ENCODE measurements at regions not wholly inside any gene's neighbourhood (a gene's known extent, or its start where the extent isn't known, plus 50 kb on each side); places are given as distances from the start of the nearest gene placed in this dataset.

DNA sequence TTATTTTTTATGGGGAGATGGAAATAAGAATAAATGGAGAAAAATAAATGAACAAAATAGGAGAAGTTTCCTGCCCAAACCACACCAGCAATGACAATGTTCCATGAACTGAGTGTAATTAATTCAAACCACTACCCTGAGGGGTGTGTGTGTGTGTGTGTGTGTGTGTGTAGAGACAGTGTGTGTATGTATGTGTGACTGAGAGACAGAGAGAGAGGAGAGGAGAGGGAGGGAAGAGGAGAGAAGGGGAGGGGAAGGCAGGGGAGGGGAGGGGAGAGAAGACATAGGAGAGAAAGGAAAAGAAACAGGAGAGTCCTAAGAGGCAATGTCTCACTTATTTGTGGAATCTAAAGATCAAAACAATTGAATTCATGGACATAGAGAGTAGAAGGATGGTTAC, 65.0 kb upstream of the POU2AF1 start:
- DNase-seq: no peak

DNA sequence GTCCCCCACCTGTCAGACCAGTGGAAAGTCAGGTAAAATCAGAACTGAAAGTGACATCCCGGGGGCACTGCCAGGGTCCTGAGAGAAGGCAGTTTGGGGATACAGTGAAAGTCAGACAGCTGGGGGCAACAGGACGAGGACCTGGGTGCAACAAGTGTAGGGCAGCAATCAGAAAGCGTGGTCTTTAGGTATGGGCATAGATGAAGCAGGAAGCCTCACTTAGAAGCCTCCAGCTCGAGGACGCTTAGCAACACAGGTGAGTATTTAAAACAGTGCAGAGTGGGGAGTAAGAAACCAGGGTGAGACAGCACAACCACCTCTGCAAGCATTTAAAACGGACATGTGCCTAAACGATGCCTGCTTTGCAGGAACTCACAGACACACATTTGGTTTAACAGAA, 64.6 kb upstream of the POU2AF1 start:
- peak; percentile 79 for DNase-seq

DNA sequence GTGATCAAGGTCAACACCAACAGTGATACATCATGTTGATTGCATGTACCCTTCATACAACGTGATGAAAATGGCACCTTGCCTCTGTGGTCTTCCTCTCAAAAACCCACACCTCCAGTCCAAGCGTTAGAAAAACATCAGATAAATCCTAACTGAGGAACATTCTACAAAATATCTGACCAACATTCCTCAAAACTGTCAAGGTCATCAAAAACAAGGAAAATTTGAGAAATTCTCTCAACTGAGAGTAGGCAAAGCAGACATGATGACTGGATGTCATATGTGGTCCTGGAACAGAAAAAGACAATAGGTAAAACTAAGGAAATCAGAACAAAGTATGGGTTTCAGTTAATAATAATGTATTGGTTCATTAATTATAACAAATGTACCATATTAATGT, 64.0 kb upstream of the POU2AF1 start:
- DNase-seq: no peak

DNA sequence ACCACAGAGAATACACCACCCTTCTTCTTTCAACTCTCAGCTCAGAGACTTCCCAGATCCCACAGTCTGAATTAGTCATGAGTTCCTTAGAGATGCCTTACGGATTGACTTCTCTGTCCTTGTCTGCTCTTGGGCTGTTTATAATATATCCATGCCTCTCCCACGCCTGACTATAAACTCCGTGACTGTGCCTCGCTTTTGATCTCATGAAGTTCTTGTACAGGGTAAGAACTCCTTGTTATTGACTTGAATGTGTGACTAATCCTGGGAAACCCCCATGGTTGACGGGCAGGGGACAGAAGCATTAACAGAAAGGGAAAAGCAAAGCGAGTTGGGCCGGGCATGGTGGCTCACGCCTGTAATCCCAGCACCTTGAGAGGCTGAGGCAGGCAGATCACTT, 62.4 kb upstream of the POU2AF1 start:
- no peak for DNase-seq

DNA sequence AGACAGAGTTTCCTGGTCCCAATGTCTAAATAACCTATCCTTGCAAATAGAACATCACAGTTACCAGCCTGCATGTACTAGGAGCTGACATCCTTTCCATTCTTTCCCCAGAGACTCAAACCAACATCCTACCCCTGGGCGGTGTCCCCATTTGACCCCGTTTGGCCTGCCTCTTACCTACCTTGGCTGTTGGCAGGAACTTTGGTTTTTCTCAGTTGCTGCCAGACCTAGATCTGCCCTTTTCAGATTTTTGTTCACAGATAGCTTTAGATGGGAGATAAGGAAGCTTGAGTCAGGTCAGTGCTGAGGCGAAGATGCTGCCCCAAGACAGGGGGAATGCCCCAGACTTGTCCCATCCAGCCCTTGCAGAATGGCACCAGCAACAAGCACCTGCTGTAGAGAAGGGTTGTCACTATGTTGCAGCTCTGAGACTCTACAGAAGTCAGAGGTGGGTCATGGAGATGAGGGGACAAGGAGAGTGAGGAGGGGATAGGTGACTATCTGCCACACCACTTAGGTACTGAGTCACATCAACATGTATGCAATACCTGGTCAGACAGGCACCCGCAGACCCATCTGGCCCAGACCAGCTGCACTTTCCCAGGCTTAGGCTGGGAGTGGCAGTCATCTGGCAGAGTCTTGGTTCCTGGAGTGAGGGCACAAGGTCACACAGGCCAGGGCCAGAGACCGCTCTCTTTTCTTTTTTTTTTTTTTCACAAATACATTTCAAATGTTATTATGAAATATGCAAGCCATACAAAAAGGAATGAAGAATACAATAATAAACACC, 61.5 kb upstream of the POU2AF1 start:
- DNase-seq: no peak

DNA sequence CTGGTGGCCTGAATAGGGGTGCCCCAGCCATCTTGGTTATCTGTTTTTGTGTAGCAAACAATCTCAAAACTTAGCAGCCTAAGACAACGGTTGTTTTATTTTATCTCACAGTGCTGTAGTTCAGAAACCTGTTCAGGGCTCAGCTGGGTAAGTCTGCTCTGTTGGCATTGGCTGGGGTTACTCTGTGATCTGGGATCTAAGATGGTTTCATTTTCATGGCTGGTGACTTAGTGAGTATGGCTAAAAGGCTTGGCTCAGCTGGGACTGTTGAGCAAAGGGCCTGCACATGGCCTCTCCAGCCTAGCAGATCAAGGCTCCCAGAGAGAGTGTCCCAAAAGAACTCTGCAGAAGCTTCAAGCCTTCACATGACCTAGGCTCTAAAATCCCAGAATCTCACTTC, 60.8 kb upstream of the POU2AF1 start:
- DNase-seq: no peak

DNA sequence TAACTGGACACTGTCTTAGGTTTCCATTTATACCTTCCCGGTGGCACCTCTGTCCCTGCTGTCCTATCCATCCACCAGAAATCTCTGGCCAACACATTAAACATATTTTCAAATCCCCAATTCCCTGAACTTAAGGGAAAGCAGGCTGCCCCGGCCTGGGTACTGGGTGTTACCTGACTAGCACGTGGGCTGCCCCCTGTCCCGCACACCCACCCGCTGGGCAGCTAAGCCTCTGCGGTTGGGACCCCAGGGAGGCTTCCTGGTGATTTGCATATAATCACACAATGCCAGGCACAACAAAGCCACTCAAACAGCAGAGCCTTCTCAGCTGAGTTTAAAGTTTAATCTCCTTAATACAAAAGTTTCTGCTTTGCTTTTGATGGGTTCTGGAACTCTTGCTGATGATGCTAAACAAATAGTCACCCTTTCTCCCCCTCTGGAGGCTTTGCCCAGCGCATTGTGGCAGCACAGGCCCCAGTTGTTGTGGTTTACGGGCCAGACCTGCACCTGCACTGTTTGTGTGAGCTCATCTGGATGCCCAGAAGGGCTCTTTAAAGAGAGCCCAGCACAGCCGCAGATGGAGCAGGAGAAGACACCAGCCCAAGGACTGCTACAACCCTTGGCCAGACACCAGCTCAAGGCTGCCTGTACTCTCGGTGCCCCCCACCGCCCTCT, 59.9 kb upstream of the POU2AF1 start:
- peak; percentile 86 for DNase-seq

DNA sequence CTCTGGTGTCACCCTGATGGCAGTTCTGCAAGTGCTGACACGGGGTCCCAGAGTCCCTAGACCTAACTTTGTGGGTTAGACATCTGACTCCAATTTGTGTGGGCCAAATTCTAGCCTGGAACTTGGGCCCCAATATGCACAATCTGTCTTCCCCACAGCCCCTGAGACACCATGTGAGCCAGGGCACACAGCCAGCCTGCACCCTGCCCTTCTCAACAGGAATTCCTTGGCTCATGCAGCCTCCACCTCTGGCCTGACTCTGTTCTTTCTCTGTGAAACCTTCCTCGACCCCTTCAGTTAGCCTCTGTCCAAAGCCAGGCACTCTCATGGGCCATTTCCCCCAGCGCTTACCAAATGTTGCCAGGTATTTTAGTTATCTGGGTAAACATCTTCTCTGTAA, 59.1 kb upstream of the POU2AF1 start:
- DNase-seq: no peak

DNA sequence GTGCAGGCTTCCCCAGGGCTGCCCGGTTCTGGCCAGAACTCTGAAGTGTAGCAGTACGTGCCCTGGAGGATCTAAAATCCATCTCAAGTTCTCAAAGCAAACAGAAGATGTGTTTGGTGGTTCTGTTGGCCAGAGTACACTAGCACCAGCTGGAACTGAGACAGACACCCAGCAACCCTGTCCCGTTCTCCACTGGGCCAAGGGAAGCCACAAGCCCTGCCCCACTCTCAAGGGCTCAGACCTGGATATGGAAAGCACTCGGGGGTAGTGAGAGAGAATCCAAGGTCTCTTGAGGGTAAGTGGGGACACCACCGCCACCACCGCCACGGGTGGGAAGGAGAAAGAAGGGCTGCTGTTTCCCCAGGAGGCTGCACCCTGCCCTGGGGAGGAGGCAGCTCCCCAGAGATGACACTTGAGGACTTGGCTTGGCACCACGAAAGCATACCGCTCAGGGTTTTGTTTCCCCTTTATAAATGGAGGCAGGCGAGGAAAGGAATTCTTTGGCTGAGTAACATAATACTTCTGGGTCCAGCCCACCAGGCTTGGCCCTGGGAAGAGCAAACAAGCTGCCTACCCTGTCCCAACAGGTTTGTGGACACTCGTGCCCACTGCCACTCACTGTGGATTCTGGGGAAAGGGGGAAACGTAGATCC, 56.1 kb upstream of the POU2AF1 start:
- DNase-seq: no peak

DNA sequence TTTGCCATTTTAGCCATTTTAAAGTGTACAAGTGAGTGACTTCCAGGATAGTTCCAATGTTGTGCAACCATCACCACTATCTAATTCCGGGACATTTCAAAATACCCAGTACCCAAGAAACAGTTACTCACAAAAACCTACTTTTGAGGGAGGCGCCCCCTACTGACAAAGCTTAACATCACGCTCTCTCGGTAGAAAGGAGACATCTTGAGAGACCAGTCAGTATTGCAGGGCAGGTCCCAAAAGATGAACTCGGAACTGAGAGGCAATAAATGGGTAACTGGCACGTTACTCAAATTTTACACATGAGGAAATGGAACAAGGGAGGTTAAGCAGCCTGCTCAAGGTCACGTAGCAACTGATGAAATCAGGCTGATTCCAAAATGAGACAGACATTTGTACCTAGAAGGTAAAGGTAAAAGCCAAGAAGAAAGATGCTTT, 50.0 kb upstream of the POU2AF1 start:
- DNase-seq: peak; percentile 68

Measured in NCI-H526 treated with DMSO at 0.1 percent for 48 hours (cell line).